ENCODE measurements at regions not wholly inside any gene's neighbourhood (a gene's known extent, or its start where the extent isn't known, plus 50 kb on each side); places are given as distances from the start of the nearest gene placed in this dataset.
"Not testable (repeated sequence)": the region's sequence is repeated elsewhere in the genome, so short reads cannot be mapped to it uniquely, and the experiment has no call there.

DNA sequence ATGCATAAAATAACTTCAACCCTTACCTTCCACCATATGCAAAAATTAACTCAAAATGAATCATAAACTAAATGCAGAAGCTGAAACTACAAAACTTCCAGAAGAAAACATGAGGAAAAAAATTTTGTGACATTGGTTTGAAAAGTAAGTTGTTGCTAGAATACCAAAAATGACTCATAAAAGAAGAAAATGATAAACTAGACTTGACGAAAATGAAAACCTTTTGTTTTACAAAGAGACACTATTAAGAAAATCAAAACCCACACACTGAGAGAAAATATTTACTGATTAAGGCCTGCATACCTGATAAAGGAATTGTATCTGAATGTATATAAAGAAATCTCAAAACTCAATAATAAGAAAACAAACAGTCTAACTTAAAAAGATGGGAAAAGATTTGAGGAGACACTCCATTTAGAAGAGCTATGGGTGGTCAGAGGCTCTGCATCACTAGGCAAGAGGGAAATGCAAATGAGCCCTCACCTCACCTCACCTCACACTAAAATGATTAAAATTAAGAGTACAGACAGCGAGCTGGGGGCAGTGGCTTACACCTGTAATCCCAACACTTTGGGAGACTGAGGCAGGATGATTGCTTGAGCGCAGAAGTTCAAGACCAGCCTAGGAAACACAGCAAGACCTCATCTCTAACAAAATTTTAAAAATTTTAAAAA, 97.6 kb upstream of the CST7 start:
- TF ChIP-seq EZH2phosphoT487 (IDR thresholded peaks at IDR 0.05) = no peak
- TF ChIP-seq, protein P1, sequence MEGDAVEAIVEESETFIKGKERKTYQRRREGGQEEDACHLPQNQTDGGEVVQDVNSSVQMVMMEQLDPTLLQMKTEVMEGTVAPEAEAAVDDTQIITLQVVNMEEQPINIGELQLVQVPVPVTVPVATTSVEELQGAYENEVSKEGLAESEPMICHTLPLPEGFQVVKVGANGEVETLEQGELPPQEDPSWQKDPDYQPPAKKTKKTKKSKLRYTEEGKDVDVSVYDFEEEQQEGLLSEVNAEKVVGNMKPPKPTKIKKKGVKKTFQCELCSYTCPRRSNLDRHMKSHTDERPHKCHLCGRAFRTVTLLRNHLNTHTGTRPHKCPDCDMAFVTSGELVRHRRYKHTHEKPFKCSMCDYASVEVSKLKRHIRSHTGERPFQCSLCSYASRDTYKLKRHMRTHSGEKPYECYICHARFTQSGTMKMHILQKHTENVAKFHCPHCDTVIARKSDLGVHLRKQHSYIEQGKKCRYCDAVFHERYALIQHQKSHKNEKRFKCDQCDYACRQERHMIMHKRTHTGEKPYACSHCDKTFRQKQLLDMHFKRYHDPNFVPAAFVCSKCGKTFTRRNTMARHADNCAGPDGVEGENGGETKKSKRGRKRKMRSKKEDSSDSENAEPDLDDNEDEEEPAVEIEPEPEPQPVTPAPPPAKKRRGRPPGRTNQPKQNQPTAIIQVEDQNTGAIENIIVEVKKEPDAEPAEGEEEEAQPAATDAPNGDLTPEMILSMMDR (IDR thresholded peaks at IDR 0.05) = no peak
- TF ChIP-seq EZH2 (IDR thresholded peaks at IDR 0.05) = no peak
- Histone ChIP-seq H3K4me2 (no peak overlapping the region), H3K9me3 (ENCODE audit: low read depth) (no peaks in the 10 kb centered on the region), H4K20me1 (ENCODE audit: low read depth) (no peaks in the 10 kb centered on the region), H3K27ac (no peak overlapping the region), H2AFZ (replicated peaks) (no peak overlapping the region), H3K36me3 (no peaks in the 10 kb centered on the region), H3K27me3 (no peaks in the 10 kb centered on the region), H3K79me2 (ENCODE audit: low read depth) (no peaks in the 10 kb centered on the region), H3K4me1 (no peaks in the 10 kb centered on the region), H3K9ac (no peak overlapping the region), H3F3A (ENCODE audit: low read depth) (no peaks in the 10 kb centered on the region), H3K4me3 (no peak overlapping the region)
- Mint-ChIP-seq H3K4me1 (no peaks in the 10 kb centered on the region), H3K36me3 (no peaks in the 10 kb centered on the region), H3K27me3 (ENCODE audit: insufficient read depth, low read depth) (peaks cover 3% of the 10 kb centered on the region), H3K9me3 (peaks cover 17% of the 10 kb centered on the region), H3K27ac (no peak overlapping the region), H3K4me3 (no peak overlapping the region)
- DNase-seq (ENCODE audit: low spot score) = no peak

DNA sequence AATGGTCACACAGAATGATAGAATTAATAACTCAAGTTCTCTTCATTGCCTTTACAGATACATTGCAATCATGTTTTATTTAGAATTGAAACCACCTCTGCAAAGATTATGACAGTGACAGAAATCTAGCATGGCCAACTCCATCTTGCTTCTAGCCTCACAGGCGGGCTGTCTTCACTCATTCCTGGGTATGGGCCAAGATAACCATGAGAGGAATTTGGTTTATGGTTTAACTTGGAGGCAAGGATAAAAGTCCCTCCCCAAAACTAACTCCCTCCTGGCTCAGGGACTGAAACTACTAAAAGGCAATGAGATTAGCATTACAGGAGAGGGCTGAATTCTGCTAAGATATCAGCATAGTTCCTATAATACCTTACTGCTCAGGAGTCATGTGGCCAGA, 95.2 kb upstream of the CST7 start:
- H3K4me1 Mint-ChIP-seq = no peaks in the 10 kb centered on the region
- H3K4me3 Mint-ChIP-seq = no peak overlapping the region
- Histone ChIP-seq H4K20me1 (ENCODE audit: low read depth) (no peaks in the 10 kb centered on the region), H3K4me1 (no peaks in the 10 kb centered on the region), H3K36me3 (no peaks in the 10 kb centered on the region), H3F3A (ENCODE audit: low read depth) (no peaks in the 10 kb centered on the region), H3K4me3 (no peak overlapping the region), H3K27ac (no peak overlapping the region), H3K79me2 (ENCODE audit: low read depth) (no peaks in the 10 kb centered on the region), H3K9me3 (ENCODE audit: low read depth) (no peaks in the 10 kb centered on the region), H3K9ac (no peak overlapping the region), H2AFZ (replicated peaks) (no peak overlapping the region), H3K4me2 (no peak overlapping the region), H3K27me3 (no peaks in the 10 kb centered on the region)
- H3K27me3 Mint-ChIP-seq (ENCODE audit: insufficient read depth, low read depth) = peaks cover 3% of the 10 kb centered on the region
- H3K36me3 Mint-ChIP-seq = no peaks in the 10 kb centered on the region
- no peak for DNase-seq (ENCODE audit: low spot score)
- TF ChIP-seq, protein P1 (IDR thresholded peaks at IDR 0.05) = no peak
- no peak for TF ChIP-seq EZH2phosphoT487 (IDR thresholded peaks at IDR 0.05)
- no peak for TF ChIP-seq EZH2 (IDR thresholded peaks at IDR 0.05)
- H3K27ac Mint-ChIP-seq = no peak overlapping the region
- H3K9me3 Mint-ChIP-seq = peaks cover 16% of the 10 kb centered on the region

DNA sequence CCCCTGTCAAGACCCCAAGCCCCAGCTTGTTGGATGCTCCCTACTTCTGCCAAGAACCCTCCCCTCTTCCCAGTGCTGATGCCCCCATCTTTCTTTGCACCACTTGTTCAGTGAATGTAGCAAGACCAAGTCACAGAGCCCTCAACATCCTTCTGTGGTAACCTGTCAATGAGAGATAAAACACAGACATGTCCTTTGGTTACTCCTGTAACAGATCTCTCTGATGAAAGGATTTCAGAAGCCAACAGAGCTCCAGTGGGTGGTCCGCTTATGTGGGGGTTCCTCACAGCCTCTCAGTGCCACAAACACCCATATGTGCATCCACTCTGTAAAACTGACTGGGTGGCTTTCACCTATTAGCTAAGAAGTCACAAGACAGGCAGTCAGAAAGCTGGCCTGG, 93.2 kb upstream of the CST7 start:
- Histone ChIP-seq H3K4me1 (no peaks in the 10 kb centered on the region), H3K4me2 (no peak overlapping the region), H3K9ac (no peak overlapping the region), H4K20me1 (ENCODE audit: low read depth) (no peaks in the 10 kb centered on the region), H3K4me3 (no peak overlapping the region), H3K79me2 (ENCODE audit: low read depth) (no peaks in the 10 kb centered on the region), H3K27me3 (no peaks in the 10 kb centered on the region), H3K9me3 (ENCODE audit: low read depth) (no peaks in the 10 kb centered on the region), H3F3A (ENCODE audit: low read depth) (no peaks in the 10 kb centered on the region), H3K36me3 (no peaks in the 10 kb centered on the region), H3K27ac (no peak overlapping the region), H2AFZ (replicated peaks) (no peak overlapping the region)
- Mint-ChIP-seq H3K4me1 (no peaks in the 10 kb centered on the region), H3K27ac (no peak overlapping the region), H3K36me3 (no peaks in the 10 kb centered on the region), H3K27me3 (ENCODE audit: insufficient read depth, low read depth) (peaks cover 6% of the 10 kb centered on the region), H3K9me3 (peaks cover 26% of the 10 kb centered on the region), H3K4me3 (no peak overlapping the region)
- DNase-seq (ENCODE audit: low spot score) = no peak
- TF ChIP-seq EZH2phosphoT487 (IDR thresholded peaks at IDR 0.05) (no peak), EZH2 (IDR thresholded peaks at IDR 0.05) (no peak)
- TF ChIP-seq, protein P1 (IDR thresholded peaks at IDR 0.05) = no peak

DNA sequence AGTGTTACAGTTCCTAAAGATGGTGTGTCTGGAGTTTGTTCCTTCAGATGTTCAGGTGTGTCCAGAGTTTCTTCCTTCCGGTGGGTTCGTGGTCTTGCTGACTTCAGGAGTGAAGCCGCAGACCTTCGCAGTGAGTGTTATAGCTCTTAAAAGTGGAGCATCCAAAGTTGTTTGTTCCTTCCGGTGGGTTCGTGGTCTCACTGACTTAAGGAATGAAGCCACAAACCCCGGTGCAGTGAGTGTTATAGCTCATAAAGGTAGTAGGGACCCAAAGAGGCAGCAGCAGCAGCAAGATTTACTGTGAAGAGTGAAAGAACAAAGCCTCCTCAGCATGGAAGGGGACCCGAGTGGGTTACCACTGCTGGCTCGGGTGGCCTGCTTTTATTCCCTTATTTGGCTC, 90.6 kb upstream of the CST7 start:
- H3F3A ChIP-seq (ENCODE audit: low read depth); H3K4me2 ChIP-seq; H3K4me1 ChIP-seq; H3K27me3 Mint-ChIP-seq (ENCODE audit: insufficient read depth, low read depth); H3K9me3 ChIP-seq (ENCODE audit: low read depth); H3K4me3 Mint-ChIP-seq; H3K27ac Mint-ChIP-seq; H2AFZ ChIP-seq (replicated peaks); H3K79me2 ChIP-seq (ENCODE audit: low read depth); DNase-seq (ENCODE audit: low spot score); H3K4me3 ChIP-seq; H3K9ac ChIP-seq; H4K20me1 ChIP-seq (ENCODE audit: low read depth); H3K4me1 Mint-ChIP-seq; H3K36me3 ChIP-seq; H3K36me3 Mint-ChIP-seq; H3K27me3 ChIP-seq; H3K27ac ChIP-seq: not testable (repeated sequence)
- peaks cover 26% of the 10 kb centered on the region for H3K9me3 Mint-ChIP-seq

Data from neural progenitor cell (in vitro differentiated cells).